EL (cell line): ENCODE measurements at regions not wholly inside any gene's neighbourhood (a gene's known extent, or its start where the extent isn't known, plus 50 kb on each side); places are given as distances from the start of the nearest gene placed in this dataset.
"Not testable (repeated sequence)": the region's sequence is repeated elsewhere in the genome, so short reads cannot be mapped to it uniquely, and the experiment has no call there.

Experiments
- DNase-seq: peaks from one replicate; pipeline ENCODE4 v3.0.0-alpha.2; 2016

DNA sequence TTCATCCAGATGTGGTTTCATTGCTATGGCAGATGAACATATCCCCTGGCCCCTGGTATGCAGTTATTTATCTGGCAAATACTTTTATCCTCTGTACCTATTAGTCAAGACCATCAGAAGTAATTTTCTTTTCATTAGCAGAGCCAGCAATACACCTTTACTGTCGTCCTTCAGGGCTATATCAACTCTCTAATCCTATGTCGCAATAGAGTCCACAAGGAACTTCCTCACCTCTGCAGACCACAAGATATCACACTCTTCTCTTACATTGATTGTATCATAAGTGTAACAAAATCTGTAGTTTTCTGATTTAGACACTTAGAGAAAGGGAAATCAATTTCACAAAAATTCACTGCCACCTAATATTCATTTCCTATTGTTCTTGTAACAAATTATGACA, 252.9 kb upstream of the DCC start:
- DNase-seq = no peak

DNA sequence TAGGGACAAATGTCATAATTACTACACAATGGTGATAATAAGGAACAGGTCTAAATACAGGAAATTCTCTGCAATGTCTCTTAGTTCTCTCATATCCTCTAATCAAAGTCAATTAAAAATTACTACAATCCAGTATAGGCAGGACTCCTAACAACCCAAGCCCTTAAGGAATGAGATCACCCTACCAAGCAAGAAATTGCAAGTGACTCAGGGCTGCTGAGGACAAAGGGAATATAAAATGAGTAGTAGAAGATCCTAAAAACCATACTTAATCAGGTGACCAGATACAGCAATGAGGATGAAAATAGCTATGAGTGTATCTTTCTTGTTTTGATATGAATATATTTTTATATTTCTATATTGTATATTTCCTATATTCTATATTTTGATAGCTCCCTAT, 250.0 kb upstream of the DCC start:
- no peak for DNase-seq

DNA sequence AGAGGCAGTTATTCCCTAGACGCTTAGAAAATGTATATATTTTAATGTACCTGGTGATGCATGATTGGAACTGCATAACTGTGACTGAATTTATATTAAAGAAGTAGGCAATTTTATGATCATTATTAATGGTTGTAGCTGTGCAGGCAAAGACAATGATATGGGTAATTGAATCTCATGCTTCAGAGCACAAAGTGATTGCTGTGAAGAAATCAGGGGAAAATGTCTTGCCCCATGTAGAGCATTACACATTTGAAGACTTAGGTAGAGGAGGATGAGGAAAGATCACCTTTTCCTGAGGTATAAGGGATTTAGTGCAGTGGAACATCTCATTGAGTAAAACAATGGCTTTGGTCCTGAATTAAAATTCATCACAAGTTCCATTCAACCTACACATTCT, 246.8 kb upstream of the DCC start:
- no peak for DNase-seq

DNA sequence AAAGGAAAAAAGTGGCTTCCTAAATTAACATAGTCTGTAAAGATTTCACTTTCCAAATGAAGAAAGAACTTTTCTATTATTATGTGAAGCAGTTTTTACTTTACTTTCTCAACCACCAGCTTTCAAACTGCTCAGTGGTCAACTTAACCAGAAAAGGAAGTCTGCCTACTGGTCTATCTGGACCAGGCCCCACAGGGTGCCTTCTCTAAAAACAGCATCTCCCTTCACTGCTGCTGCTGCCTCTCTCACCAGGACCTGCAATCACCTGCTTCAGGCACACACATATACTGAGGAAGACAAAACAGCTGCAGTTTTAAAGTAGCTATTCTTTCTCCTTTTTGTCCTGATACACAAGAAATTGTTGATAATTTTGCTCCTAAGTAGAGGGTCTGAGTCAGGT, 221.3 kb upstream of the DCC start:
- DNase-seq = no peak

DNA sequence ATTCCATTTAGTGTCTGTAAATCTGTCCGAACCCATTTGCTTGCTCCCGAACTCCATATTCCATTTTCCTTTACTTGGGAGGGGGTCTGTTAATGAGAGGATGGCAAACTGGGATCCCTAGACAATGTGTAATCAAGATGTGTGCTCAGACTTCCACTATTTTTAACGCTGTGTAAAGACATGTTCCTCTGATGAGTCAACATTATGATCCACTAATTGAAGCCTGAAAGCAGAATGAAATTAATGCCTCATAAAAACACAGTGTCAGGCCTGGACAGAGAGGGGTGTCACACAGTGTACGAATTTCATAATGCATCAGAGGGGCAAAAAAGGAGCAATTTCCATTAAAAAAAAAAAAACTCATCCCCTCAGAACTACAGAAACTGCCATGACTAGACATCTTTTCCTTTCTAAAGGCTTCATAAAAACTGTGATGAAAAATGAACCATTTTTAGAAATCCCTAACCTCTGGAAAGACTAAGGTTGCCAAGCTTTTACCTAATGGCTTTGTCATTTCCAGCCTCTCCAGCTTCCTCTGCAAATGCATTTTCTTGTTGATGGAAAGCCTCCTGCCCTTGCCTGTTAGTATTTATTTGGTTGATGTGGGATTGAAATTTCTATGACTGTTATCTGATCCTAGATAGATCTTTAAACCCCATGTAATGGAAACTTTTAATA, 209.2 kb upstream of the DCC start:
- DNase-seq = no peak

DNA sequence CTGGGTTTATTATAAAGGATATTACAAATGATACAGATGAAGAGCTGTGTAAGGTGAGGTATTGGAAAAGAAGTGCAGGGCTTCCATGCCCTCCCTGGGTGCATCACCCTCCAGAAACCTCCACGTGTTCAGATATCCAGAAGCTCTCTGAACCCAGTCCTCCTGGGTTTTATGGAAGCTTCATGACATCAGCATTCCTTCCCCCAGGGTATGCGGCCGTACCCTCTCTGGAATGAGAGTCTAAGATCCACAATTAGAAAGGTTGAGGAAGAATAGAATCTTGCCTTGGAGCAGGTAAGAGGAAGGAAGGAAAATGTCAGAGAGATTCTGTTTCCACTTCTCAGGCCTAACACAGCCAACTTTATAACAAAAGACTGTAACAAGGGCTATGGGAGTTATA, 208.2 kb upstream of the DCC start:
- DNase-seq = no peak

DNA sequence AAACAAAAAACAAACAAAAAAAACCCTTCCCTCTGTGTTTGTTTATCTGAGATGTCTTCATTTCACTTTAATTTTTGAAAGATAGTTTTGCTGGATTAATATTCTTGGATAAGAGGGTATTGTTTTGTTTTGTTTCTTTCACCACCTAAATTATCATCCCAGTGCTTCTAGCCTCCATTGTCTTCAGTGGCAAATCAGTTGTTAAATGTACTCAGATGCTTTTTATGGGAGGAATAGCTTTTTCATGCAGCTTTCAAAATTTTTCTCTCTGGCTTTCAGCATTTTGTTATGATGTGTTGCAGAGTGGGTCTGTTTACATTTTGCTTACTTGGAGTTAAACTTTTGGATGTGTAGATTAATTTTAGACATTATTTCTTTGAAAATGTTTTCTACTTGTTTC, 203.5 kb upstream of the DCC start:
- no peak for DNase-seq

DNA sequence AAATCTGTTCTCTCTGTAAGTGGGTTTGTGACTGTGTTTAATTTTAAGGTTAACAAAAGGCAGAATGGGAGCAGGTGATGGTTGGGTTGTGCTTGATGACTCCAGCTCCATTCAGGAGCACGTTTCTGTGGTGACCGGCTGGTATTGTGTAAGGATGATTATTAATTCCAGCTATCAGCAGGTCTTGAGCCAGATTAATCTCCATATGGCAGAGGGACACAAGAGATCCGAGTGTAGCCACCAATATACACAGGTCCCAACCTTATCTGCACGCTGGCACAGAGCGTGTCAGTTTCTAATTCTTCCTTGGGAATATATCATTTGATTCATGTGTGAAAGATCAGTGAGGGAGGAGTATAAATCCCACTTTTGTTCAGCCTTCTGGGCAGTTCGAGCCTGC, 199.0 kb upstream of the DCC start:
- DNase-seq = no peak

DNA sequence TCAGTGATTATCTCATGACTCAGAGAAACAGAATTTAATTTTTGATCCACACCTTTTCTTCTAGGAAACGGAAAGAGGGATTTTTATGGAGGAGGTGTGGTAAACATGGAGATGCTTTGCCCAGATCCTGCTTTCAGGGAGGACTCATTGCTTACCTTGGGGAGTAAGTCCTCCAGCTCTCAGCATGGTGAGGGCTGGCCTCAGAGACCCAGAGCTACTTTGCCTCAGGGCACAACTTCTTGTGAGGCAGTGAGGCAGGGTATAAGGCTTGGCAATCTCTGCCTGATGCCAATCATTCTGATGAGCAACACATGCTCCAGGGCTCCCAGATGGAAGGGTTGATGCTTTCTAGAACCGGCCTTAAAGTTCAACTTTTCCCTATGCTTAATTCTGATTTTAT, 189.9 kb upstream of the DCC start:
- no peak for DNase-seq

DNA sequence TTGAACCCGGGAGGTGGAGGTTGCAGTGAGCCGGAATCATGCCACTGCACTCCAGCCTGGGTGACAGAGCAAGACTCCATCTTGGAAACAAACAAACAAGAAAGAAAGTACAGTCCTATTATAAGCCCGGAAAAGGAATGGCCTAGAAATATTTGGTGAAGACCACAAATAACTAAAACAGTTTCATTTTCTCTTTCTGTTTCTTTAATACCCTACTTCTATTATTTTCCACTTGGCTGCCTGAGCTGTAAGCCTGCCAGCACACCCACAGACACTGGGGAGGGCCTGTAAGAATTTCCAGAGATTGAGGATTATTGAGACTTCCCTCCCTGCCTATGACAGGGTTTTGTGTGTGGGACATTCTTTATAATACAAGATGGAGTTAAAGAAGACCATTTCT, 188.0 kb upstream of the DCC start:
- DNase-seq = no peak

DNA sequence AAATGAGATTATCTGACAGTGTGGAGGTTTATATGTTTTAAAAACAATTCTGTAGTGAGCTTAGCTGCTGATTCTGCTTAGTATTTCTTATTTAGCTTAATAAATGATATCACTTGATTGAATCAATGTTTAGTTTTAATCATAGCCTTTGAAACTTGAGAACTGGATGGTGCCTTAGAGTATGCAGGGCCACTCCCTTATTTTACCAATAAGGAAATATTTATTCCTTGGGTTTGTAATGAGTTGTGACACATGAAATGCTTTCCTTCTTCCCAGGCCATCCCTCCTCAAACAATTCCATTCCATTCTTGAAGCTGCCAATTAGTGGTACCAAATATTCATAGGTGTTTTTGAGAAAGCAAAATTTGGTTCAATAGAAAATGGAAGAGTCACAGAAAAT, 183.8 kb upstream of the DCC start:
- no peak for DNase-seq

DNA sequence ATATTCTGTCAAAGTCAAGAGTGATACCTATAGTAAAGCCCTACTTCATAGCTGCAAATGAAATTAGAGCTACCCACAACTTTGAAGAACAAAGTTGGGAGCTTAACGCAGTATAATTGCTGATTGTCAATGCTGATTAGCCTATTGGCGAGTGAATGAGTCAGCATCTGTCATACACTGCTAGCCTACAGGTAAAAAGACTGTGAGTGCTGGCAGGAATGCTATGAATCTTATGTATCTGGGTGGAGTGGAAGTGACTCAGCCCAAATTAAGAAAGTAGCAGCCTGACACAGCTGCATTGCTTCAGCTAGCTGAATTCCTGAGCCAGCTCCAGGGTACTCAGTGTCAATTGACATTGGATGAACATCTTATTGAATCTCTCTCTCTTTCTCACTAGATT, 179.4 kb upstream of the DCC start:
- DNase-seq = no peak

DNA sequence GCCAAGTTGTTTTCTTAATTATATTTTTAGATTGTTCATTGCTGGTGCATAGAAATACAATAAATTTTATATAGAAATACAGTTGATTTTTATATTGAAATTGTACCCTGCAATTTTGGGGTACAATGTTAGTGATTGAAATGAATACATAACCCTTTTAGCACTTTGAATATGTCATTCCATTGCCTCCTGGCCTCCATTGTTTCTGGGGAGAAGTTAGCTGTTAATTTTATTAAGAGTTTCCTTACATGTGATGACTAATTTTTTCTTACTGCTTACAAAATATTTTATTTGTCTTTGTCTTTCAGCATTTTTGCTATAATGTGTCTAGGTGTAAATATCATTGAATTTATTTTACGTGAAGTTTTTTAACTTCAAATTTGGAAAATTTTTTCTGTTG, 176.5 kb upstream of the DCC start:
- no peak for DNase-seq

DNA sequence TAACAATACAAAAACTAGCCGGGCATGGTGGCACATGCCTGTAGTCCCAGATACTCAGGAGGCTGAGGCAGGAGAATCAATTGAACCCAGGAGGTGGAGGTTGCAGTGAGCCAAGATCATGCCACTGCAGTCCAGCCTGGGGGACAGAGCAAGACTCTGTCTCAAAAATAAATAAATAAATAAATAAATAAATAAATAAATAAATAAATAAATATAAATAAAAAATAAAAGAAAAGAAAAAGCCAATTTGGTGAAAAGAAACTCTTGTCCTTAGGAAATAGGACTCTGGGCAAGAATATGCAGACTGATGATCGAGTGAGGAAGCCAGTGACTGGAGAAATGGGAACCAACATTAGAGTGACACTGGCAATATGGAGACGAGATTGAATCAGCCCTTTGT, 171.9 kb upstream of the DCC start:
- not testable (repeated sequence) for DNase-seq

DNA sequence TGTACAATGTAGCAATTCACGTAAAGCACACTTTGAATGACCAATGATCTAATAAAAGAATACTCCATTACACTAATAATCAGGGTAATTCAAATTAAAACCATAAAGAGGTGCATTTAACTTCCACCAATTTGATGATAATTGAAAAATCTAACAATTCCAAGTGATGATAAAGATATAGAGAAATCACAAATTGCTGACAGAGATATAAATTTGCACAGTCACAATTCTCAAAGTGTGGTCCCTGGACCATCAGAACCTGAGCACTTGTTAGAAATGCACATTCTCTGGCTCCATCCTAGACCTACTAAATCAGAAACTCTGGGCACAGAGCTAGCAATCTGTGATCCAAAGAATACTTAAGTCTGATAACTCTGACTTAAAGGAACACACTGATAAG, 165.8 kb upstream of the DCC start:
- no peak for DNase-seq

DNA sequence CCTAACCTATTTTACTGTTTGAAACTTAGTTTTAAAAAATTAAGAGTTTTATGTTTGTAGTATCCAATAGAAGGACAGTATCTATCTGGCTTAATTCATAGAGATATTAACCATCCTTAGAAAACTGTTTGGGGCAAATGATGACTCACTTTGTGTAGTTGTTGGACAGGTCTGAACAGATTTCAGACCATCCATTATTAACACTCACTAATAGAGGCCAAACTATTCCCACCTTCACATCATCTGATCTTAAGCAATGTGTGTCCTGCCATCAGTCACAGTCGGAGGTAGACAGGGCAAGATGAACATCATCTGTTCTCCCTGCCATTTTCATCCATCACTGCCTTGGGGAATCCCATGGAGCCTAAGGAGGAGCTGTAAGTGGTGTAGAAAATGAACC, 164.6 kb upstream of the DCC start:
- no peak for DNase-seq

DNA sequence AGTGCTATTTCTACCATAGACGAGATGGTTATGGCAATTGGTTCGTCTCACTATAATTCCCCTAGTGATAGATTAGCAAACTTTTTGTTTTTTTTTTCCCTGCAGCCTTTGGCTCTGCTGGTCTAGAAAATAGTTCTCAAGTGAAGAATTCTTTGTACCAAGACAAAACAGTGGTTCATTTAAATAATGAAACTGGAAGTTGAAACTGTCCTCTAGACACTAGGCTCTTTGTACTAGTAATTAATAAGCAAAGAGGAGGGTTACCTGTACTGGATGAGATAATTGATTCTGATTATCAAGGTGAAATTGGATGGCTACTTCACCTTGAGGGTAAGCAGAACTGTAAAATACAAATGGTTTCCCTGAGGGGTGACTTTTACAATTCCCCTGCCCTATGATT, 156.9 kb upstream of the DCC start:
- no peak for DNase-seq

DNA sequence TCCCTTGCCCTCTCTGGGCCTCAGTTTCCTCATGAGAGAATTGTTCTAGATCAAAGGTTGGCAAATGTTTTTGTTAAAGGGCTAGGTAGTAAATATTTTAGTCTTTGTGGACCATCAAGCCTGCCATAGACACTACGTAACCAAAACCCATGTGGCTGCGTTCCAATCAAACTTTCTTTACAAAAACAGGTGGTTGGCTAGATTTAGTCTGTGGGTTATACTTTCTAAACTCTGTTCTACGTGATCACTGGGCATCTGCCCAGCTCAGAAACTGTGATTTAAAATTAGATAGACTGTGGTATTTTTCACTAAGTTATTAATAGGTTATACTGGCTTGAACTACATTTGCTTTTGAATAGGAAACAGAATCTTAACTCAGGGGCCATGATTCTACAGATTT, 149.8 kb upstream of the DCC start:
- no peak for DNase-seq

DNA sequence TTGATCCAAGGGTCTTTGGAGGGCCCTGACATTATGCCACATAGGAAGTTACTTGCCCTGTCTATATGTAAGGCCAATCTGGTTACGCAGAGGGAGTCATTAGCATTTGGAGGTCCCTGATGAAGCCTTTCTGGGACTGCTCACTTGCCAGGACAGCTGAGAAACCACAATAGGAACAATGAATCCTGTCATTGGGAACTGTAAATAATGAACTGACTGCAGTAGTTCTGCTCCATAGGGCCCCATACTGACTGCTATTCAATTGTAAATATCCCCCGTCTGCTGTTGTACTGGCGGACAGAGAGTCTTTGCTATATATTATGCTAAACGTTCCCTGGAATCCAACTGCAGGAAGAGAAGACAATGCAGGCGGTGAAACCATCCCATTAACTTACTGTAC, 149.4 kb upstream of the DCC start:
- no peak for DNase-seq

DNA sequence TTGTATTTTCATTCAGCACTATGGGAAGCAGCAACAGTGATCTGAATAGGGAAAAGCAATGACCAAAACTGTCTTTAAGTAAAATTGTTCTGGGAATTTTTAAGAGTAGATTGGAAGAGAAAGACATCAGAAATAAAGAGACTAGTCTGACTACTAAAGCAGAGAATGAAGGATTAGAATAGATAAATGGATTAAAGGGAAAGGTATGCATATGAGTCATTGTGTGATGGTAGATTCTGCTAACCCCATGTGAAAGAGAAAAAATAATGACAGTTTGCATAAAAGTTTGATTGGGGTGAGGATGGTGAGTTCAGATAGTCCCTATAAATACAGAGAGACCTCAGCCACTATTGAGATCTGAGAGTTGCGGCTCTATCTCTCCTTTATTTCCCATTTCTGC, 139.6 kb upstream of the DCC start:
- no peak for DNase-seq

DNA sequence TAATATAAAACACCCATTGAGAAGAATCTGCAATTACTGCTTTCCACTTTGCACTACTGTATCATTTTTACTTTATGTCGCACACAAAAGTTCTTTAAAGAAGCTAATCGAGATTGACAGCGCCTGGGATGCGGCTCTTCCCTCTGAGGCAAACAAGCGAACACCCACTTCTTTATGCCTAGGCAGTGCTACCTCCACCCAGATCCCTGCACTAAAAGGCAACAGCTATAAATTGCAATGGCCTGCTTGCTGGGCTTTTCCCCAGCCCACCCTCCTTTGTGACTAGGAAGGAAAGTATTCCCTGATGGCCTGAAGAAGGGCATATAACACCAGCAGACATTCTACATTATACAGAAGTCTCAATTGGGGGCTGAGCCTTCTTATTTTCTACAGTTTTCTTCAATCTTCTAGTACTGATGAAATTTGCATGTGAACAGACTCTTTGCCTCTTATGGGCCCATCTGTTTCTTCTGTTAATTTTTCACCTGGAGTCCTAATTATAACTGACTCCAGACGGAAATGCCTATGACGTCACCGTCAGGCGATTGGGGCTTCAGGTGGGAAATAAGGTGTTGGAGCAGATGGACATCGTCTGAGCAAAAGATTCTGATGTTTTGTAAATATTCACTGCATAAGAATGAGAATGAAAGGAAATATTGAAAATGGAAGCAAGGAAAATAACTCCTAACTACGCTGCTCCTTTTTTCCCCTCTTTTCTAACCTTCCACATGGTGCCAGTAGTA, 138.9 kb upstream of the DCC start:
- DNase-seq = no peak

DNA sequence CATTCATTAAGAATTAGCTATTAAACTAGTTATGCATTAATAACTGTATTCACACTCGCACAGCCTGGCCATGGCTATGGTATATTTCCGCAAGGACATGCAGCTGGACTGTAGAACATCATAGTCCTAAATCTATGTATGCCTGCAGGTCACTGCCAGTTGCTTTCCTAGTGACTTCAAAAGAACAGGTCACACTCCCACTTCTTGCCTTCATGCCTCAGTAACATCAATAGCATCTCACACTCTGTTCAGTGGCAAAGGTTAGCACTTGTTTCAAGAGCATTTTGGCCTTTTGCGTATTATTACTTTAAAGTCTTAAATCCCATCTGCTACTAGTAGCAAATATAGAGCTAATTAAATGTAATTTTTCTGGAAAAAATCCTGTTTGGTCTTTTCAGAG, 131.4 kb upstream of the DCC start:
- no peak for DNase-seq

DNA sequence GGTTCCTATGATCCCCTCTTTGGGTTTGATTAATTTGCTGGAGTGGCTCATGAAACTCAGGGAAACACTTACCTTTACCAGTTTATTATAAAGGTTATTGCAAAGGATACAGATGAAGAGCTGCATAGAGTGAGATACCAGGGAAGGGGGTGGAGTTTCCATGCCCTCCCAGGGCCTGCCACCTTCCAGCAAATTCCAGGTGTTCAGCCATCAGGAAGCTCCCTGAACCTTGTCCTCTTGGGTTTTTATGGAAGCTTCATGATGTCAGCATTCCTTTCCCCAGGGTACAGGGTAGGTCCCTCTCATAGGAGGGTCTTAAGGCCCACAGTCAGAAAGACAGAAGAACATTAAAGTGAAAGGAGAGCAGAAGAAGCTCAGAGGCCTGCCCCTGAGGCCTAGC, 123.9 kb upstream of the DCC start:
- no peak for DNase-seq

DNA sequence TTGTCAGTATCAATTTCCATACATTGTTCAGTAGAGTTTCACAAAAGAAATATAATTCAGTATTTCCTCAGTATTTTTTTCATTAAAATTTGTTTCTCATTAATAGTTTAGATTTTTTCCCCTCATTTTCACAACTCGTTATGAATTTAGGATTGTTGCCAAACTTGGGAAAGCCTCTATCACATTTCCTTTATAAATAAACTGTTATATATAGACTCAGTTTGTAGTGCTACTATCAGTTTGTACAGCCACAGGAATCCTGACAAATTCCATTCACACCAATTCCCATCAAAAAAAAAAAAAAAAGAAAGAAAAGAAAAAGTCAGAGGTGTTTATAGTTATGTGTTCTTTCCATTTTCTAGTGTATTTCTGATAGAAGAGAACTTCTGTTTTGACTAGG, 123.3 kb upstream of the DCC start:
- DNase-seq = no peak

DNA sequence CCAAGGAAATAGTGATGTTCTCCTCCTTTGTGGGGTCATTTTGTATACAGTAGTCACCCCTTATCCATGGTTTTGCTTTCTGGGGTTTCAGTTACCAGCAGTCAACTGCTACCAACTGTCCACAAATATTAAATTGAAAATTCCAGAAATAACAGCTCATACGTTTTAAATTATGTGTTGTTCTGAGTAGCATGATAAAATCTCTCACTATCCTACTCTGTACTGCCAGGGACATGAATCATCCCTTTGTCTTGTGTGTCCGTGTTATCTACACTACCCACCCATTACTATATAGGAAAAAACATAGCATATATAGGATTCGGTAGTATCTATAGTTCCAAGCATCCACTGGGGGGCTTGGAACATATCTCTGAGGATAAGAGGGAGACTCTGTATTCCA, 120.9 kb upstream of the DCC start:
- DNase-seq = no peak
